Limb (tissue), 2 donors: ENCODE measurements at regions not wholly inside any gene's neighbourhood (a gene's known extent, or its start where the extent isn't known, plus 50 kb on each side); places are given as distances from the start of the nearest gene placed in this dataset.
A peak's percentile ranks its signal among the peaks of the same experiment; 100 is the strongest.

Experiments used
- DNase-seq, 2 donors: peaks; one replicate each; pipeline ENCODE4 v3.0.0-alpha.2; 2016; ENCODE audit errors: extremely low spot score in 2 of 2

GRCh38 chr10:78160591-78160990, 126.9 kb downstream of the RPS24 start:
- no peak for DNase-seq

- no peak for DNase-seq
These were observed 129.2 kb downstream of the RPS24 start for GRCh38 chr10:78162853-78163252.

GRCh38 chr10:78164702-78165101, 131.0 kb downstream of the RPS24 start:
- peak in 1 of 2 donors; percentile 34 for DNase-seq

GRCh38 chr10:78165172-78165571, 131.5 kb downstream of the RPS24 start:
- DNase-seq: no peak

- no peak for DNase-seq
These were observed 132.0 kb downstream of the RPS24 start for GRCh38 chr10:78165617-78166016.

- no peak for DNase-seq
These were observed 132.6 kb downstream of the RPS24 start for GRCh38 chr10:78166261-78166660.

GRCh38 chr10:78169214-78169613, 135.6 kb downstream of the RPS24 start:
- no peak for DNase-seq

- no peak for DNase-seq
These were observed 136.4 kb downstream of the RPS24 start for GRCh38 chr10:78170026-78170475.

- no peak for DNase-seq
These were observed 138.2 kb downstream of the RPS24 start for GRCh38 chr10:78171633-78172400.

- no peak for DNase-seq
These were observed 139.8 kb downstream of the RPS24 start for GRCh38 chr10:78173360-78174015.

- DNase-seq: no peak
These were observed 141.9 kb downstream of the RPS24 start for GRCh38 chr10:78175444-78176015.

- DNase-seq: peak in 1 of 2 donors; percentile 79
These were observed 143.0 kb downstream of the RPS24 start for GRCh38 chr10:78176320-78177317.

- DNase-seq: no peak
These were observed 144.0 kb downstream of the RPS24 start for GRCh38 chr10:78177491-78178185.

GRCh38 chr10:78178397-78178796, 144.7 kb downstream of the RPS24 start:
- no peak for DNase-seq

GRCh38 chr10:78178940-78179339, 145.3 kb downstream of the RPS24 start:
- peak in 1 of 2 donors; percentile 21 for DNase-seq

- DNase-seq: no peak
These were observed 146.4 kb downstream of the RPS24 start for GRCh38 chr10:78179886-78180705.

- no peak for DNase-seq
These were observed 147.9 kb downstream of the RPS24 start for GRCh38 chr10:78181381-78182055.

GRCh38 chr10:78182841-78183240, 149.2 kb downstream of the RPS24 start:
- DNase-seq: no peak
